Karpas-422 (cell line): ENCODE measurements at regions not wholly inside any gene's neighbourhood (a gene's known extent, or its start where the extent isn't known, plus 50 kb on each side); places are given as distances from the start of the nearest gene placed in this dataset.

Source experiments
- DNase-seq: peaks from one replicate; pipeline ENCODE4 v3.0.0-alpha.2; 2015
- H2AFZ ChIP-seq: fragments of 200-600 bp; sonication (generic); 2 replicates; pipeline ENCODE4 v1.6.1; 2014; ENCODE audit warnings: antibody characterized with exemption, low read length, mixed read lengths
- H3K27ac ChIP-seq: fragments of 200-600 bp; sonication (generic); 2 replicates; pipeline ENCODE4 v1.5.1; 2014; ENCODE audit warnings: mild to moderate bottlenecking, low read length, moderate library complexity
- H3K27me3 ChIP-seq: fragments of 200-600 bp; sonication (generic); 2 replicates; pipeline ENCODE4 v1.6.1; 2014; ENCODE audit warnings: low read length, mixed read lengths
- H3K36me3 ChIP-seq: fragments of 200-600 bp; sonication (generic); 2 replicates; pipeline ENCODE4 v1.6.1; 2014; ENCODE audit warnings: low read length, mixed read lengths; ENCODE audit not compliant: insufficient read depth
- H3K4me1 ChIP-seq: fragments of 200-600 bp; sonication (generic); 2 replicates; pipeline ENCODE4 v1.6.1; 2014; ENCODE audit warnings: mild to moderate bottlenecking, low read length, mixed read lengths
- H3K4me2 ChIP-seq: fragments of 200-600 bp; sonication (generic); 2 replicates; pipeline ENCODE4 v1.6.1; 2014; ENCODE audit warnings: low read length, low read depth, mild to moderate bottlenecking; ENCODE audit not compliant: poor library complexity, severe bottlenecking
- H3K4me3 ChIP-seq: fragments of 200-600 bp; sonication (generic); 2 replicates; pipeline ENCODE4 v1.5.1; 2014; ENCODE audit warnings: mild to moderate bottlenecking, antibody characterized with exemption, low read length, mixed read lengths
- H3K79me2 ChIP-seq: fragments of 200-600 bp; sonication (generic); 2 replicates; pipeline ENCODE4 v1.6.1; 2014; ENCODE audit warnings: mild to moderate bottlenecking, low read length, mixed read lengths
- H3K9ac ChIP-seq: fragments of 200-600 bp; sonication (generic); 2 replicates; pipeline ENCODE4 v1.6.0; 2014; ENCODE audit warnings: low read length
- H3K9me2 ChIP-seq: fragments of 200-600 bp; sonication (generic), shearing (Covaris generic); replicated peaks from 2 replicates; pipeline ENCODE4 v1.6.0; 2014; ENCODE audit warnings: mild to moderate bottlenecking, low read length, moderate library complexity; ENCODE audit not compliant: insufficient read depth
- H3K9me3 ChIP-seq: fragments of 300-700, 200-600 bp; sonication (generic); 2 replicates; pipeline ENCODE4 v1.6.1; 2014; ENCODE audit warnings: low read length, mixed read lengths
- H4K20me1 ChIP-seq: fragments of 200-600 bp; sonication (generic); 2 replicates; pipeline ENCODE4 v1.6.1; 2014; ENCODE audit warnings: mild to moderate bottlenecking, antibody characterized with exemption, low read length, low read depth; ENCODE audit not compliant: insufficient read depth

DNA sequence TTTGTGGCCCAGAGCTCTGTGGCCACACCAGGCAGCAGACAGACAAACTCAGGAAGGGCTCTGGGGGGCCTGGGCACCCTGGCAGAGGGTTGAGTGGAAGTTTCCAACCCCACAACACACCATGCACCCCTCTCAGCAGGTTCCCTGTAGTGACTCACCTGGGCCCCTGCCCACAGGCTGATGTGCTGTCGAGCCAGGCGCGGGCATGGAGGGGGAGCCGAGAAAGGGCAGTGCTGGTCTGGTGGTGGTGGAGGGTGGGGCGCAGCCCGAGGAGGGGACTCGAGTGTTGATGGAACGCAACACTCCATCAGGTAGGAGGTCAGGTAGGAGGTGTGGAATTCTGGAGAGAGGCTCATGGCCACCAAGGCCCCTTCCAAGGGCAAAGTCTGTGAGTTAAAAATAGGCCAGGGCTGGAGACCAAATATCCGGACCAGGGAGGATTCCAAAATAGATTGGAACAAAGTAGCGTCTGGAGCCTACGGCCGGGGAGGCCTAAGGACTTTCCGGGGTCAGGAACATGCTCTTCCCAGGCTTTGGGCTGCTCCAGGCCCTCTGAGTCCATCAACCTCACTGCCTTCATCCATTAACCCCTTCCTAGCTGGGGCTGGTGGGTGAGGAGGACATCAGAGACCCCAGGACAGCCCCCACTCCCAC lies 191.5 kb upstream of the AJAP1 start:
- Histone ChIP-seq H3K79me2 (no peaks in the 10 kb centered on the region), H3K9me3 (no peaks in the 10 kb centered on the region), H3K4me3 (no peak overlapping the region), H4K20me1 (no peaks in the 10 kb centered on the region), H3K4me2 (no peak overlapping the region), H3K27me3 (0 out of 2 replicates have a peak, but pooled peaks cover 2% of the 10 kb centered on the region), H2AFZ (no peak overlapping the region), H3K36me3 (no peaks in the 10 kb centered on the region), H3K9me2 (no peaks in the 10 kb centered on the region), H3K9ac (no peak overlapping the region), H3K4me1 (no peaks in the 10 kb centered on the region), H3K27ac (no peak overlapping the region)
- DNase-seq, result no peak

DNA sequence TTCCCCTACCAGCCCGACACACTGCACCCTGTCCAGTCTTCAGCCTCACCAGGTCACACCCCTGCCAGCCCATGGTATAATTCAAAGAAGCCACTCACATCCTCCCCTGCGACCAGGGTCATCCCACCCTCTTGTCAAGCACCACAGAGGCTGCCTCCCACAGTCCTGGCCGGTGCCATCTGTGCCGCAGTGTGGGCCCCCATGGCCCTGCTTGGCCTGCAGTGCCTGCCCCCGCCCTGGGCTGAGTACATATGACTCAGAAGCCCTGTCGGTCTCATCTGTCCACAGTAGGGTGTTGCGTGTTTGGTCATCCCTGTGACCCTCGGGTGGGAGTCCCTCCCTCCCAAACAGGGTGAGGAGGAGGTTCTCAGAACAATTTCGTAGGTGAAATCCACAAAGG lies 190.8 kb upstream of the AJAP1 start:
- no peaks in the 10 kb centered on the region for H3K79me2 ChIP-seq
- no peaks in the 10 kb centered on the region for H3K9me2 ChIP-seq
- H3K4me1 ChIP-seq, result no peaks in the 10 kb centered on the region
- DNase-seq, result no peak
- H3K27ac ChIP-seq, result no peak overlapping the region
- no peak overlapping the region for H2AFZ ChIP-seq
- H3K4me2 ChIP-seq, result no peak overlapping the region
- no peaks in the 10 kb centered on the region for H3K9me3 ChIP-seq
- no peaks in the 10 kb centered on the region for H4K20me1 ChIP-seq
- 0 out of 2 replicates have a peak, but pooled peaks cover 1% of the 10 kb centered on the region for H3K27me3 ChIP-seq
- no peak overlapping the region for H3K9ac ChIP-seq
- H3K4me3 ChIP-seq, result no peak overlapping the region
- no peaks in the 10 kb centered on the region for H3K36me3 ChIP-seq

DNA sequence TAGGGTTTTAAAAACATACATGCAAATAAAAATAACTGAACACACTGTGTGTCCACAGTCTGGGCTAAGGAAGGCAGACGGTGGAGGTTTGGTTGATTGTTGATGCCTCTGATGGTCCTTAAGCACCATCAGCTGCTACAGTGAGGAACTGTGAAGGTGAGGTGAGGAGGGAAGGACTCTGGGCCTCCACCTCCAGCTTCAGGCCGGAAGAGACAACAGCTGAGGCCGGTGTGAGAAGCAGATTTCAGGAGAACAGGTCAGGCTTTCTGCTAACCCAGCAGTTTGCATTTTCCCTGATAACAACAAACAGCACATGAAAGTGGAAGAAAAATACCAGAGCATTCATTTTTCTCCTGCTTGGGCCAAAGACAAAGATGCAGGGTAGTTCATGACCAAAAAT lies 189.9 kb upstream of the AJAP1 start:
- H3K4me3 ChIP-seq, result no peak overlapping the region
- H3K79me2 ChIP-seq, result no peaks in the 10 kb centered on the region
- H3K27ac ChIP-seq, result no peak overlapping the region
- H3K4me2 ChIP-seq, result no peak overlapping the region
- H3K9me2 ChIP-seq, result no peaks in the 10 kb centered on the region
- H3K27me3 ChIP-seq, result no peaks in the 10 kb centered on the region
- no peak overlapping the region for H2AFZ ChIP-seq
- no peak for DNase-seq
- H3K9me3 ChIP-seq, result no peaks in the 10 kb centered on the region
- H4K20me1 ChIP-seq, result no peaks in the 10 kb centered on the region
- no peaks in the 10 kb centered on the region for H3K36me3 ChIP-seq
- H3K9ac ChIP-seq, result no peak overlapping the region
- H3K4me1 ChIP-seq, result no peaks in the 10 kb centered on the region

DNA sequence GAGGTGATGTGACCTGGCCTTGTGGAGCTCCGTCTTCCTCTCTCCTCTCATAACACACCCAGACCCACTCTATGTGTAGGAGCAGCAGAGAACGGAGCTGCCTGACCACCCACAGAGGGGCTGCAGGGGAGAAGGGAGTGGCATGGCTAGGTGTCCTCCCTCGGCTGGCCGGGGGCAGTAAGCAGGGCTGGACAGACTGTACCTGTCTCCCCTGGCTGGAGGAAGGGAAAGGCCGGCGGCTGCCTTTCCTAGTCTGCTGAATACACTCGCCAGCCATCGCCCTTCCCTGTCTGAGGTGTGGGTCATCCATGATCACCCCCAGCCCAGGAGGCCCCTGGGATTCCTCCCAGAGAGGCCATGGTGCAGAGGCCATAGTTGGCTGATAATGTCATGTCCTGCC lies 187.2 kb upstream of the AJAP1 start:
- no peaks in the 10 kb centered on the region for H3K79me2 ChIP-seq
- H2AFZ ChIP-seq, result no peak overlapping the region
- H3K9me2 ChIP-seq, result no peaks in the 10 kb centered on the region
- no peak for DNase-seq
- H3K27me3 ChIP-seq, result no peaks in the 10 kb centered on the region
- H4K20me1 ChIP-seq, result no peaks in the 10 kb centered on the region
- no peak overlapping the region for H3K4me2 ChIP-seq
- H3K4me1 ChIP-seq, result no peaks in the 10 kb centered on the region
- no peak overlapping the region for H3K4me3 ChIP-seq
- no peaks in the 10 kb centered on the region for H3K36me3 ChIP-seq
- no peaks in the 10 kb centered on the region for H3K9me3 ChIP-seq
- H3K27ac ChIP-seq, result no peak overlapping the region
- H3K9ac ChIP-seq, result no peak overlapping the region

DNA sequence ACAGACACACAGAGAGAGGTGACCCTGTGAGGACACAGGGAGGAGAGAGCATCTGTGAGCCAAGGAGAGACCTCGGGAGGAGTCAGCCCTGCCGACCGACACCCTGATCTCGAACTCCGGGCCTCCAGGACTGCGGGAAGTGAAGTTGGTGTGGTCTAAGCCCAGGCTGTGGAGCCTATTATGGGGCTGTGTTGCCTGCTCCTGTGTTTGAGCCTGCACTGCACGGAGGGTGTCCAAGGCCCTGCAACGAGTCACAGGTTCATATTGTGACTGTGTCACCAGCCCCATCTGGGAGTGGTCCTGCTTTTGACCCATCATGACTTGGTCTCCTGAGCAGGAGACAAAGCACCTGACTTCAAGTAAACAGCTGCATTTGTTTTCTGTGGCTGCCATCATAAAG lies 186.0 kb upstream of the AJAP1 start:
- H3K27me3 ChIP-seq, result no peaks in the 10 kb centered on the region

GRCh38 chr1:4468804-4469514 lies 185.4 kb upstream of the AJAP1 start:
- Histone ChIP-seq H3K9ac (no peak overlapping the region), H3K9me3 (no peaks in the 10 kb centered on the region), H3K4me1 (no peaks in the 10 kb centered on the region), H3K4me3 (no peak overlapping the region), H3K79me2 (no peaks in the 10 kb centered on the region), H3K27me3 (no peaks in the 10 kb centered on the region), H3K4me2 (no peak overlapping the region), H3K27ac (no peak overlapping the region), H3K9me2 (no peaks in the 10 kb centered on the region), H3K36me3 (no peaks in the 10 kb centered on the region), H2AFZ (no peak overlapping the region), H4K20me1 (no peaks in the 10 kb centered on the region)
- DNase-seq, result no peak

More for the DNA sequence above, 186.0 kb upstream of the AJAP1 start:
- no peaks in the 10 kb centered on the region for H3K79me2 ChIP-seq
- no peak overlapping the region for H3K27ac ChIP-seq
- H3K9me3 ChIP-seq, result no peaks in the 10 kb centered on the region
- H3K4me3 ChIP-seq, result no peak overlapping the region
- H3K4me1 ChIP-seq, result no peaks in the 10 kb centered on the region
- no peaks in the 10 kb centered on the region for H4K20me1 ChIP-seq
- H3K9me2 ChIP-seq, result no peaks in the 10 kb centered on the region
- H3K4me2 ChIP-seq, result no peak overlapping the region
- H3K36me3 ChIP-seq, result no peaks in the 10 kb centered on the region
- no peak overlapping the region for H3K9ac ChIP-seq
- H2AFZ ChIP-seq, result no peak overlapping the region
- no peak for DNase-seq

DNA sequence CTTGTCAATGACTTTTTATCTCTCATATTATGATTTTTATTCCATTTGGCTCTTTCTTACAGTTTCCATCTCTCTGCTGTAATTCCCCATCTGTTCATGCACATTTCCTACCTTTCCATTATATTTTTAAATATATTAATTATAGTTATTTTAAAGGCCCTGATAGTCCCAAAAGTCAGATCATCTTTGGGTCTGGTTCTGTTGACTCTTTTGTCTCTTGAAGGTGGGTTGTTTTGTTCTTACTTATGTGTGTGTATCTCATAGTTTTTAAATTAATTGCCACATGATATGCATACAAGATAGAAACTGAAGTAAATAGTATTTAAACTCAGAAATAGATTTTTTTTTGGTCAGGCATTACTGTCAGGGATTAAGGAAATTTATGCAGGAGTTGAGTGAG lies 178.0 kb upstream of the AJAP1 start:
- no peaks in the 10 kb centered on the region for H3K27me3 ChIP-seq
- no peak overlapping the region for H3K9ac ChIP-seq
- H3K9me2 ChIP-seq, result no peaks in the 10 kb centered on the region
- no peak overlapping the region for H2AFZ ChIP-seq
- DNase-seq, result no peak
- no peak overlapping the region for H3K4me3 ChIP-seq
- H3K36me3 ChIP-seq, result no peaks in the 10 kb centered on the region
- H3K4me2 ChIP-seq, result no peak overlapping the region
- H3K27ac ChIP-seq, result no peak overlapping the region
- H3K9me3 ChIP-seq, result no peaks in the 10 kb centered on the region
- no peaks in the 10 kb centered on the region for H3K4me1 ChIP-seq
- no peaks in the 10 kb centered on the region for H4K20me1 ChIP-seq
- H3K79me2 ChIP-seq, result no peaks in the 10 kb centered on the region

GRCh38 chr1:4481451-4481850 lies 173.0 kb upstream of the AJAP1 start:
- H3K27me3 ChIP-seq, result no peaks in the 10 kb centered on the region
- H4K20me1 ChIP-seq, result no peaks in the 10 kb centered on the region
- no peak overlapping the region for H3K9ac ChIP-seq
- no peaks in the 10 kb centered on the region for H3K79me2 ChIP-seq
- H3K4me2 ChIP-seq, result no peak overlapping the region
- DNase-seq, result no peak
- no peak overlapping the region for H2AFZ ChIP-seq
- no peaks in the 10 kb centered on the region for H3K9me3 ChIP-seq
- no peaks in the 10 kb centered on the region for H3K9me2 ChIP-seq
- H3K36me3 ChIP-seq, result no peaks in the 10 kb centered on the region
- H3K4me1 ChIP-seq, result no peaks in the 10 kb centered on the region
- H3K27ac ChIP-seq, result no peak overlapping the region
- no peak overlapping the region for H3K4me3 ChIP-seq
